HUES64 (cell line): ENCODE measurements at regions not wholly inside any gene's neighbourhood (a gene's known extent, or its start where the extent isn't known, plus 50 kb on each side); places are given as distances from the start of the nearest gene placed in this dataset.
A peak's percentile ranks its signal among the peaks of the same experiment; 100 is the strongest.
"Not testable (repeated sequence)": the region's sequence is repeated elsewhere in the genome, so short reads cannot be mapped to it uniquely, and the experiment has no call there.

ENCODE experiments used
- H3K27ac ChIP-seq: 2 replicates; pipeline ENCODE4 v1.7.0; 2013; ENCODE audit warnings: low read depth, low read length, inconsistent platforms
- H3K27me3 ChIP-seq: 2 replicates; pipeline ENCODE4 v1.6.1; 2013; ENCODE audit warnings: mild to moderate bottlenecking, low read length; ENCODE audit not compliant: insufficient read depth
- H3K36me3 ChIP-seq: 2 replicates; pipeline ENCODE4 v1.6.1; 2013; ENCODE audit warnings: mild to moderate bottlenecking, low read length; ENCODE audit not compliant: insufficient read depth
- H3K4me1 ChIP-seq: 2 replicates; pipeline ENCODE4 v1.6.1; 2013; ENCODE audit warnings: mild to moderate bottlenecking, low read length, moderate library complexity; ENCODE audit not compliant: insufficient read depth
- H3K4me3 ChIP-seq: 2 replicates; pipeline ENCODE4 v1.5.1; 2013; ENCODE audit warnings: mild to moderate bottlenecking, low read length, moderate library complexity
- H3K9ac ChIP-seq: 2 replicates; pipeline ENCODE4 v1.6.1; 2013; ENCODE audit warnings: mild to moderate bottlenecking, low read depth, low read length
- H3K9me3 ChIP-seq: 2 replicates; pipeline ENCODE4 v1.6.1; 2013; ENCODE audit warnings: low read depth, low read length; ENCODE audit not compliant: insufficient read depth
- WGBS: fragments of 150-250, 120-280 bp; methylation state at CpG from one replicate; pipeline ENCODE4 v1.1.7; 2013; ENCODE audit warnings: missing lambda C conversion rate; 5-methylcytosine and 5-hydroxymethylcytosine counted together

DNA sequence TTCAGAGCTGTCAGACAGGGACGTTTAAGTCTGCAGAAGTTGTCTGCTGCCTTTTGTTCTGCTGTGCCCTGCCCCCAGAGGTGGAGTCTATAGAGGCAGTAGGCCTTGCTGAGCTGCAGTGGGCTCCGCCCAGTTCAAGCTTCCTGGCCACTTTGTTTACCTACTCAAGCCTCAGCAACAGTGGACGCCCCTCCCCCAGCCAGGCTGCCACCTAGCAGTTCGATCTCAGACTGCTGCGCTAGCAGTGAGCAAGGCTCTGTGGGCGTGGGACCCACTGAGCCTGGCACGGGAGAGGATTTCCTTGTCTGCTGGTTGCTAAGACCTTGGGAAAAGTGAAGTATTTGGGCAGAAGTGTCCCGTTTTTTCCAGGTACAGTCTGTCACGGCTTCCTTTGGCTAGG is 59.6 kb upstream of the SMARCAD1 start:
- 20% methylated on average over 9 of the region's 9 CpGs for WGBS
- H3K27me3 ChIP-seq, H3K36me3 ChIP-seq, H3K9me3 ChIP-seq: not testable (repeated sequence)
- Histone ChIP-seq H3K4me1 (peaks cover 18% of the 10 kb centered on the region), H3K4me3 (peak overlapping the region; percentile 46), H3K9ac (peak overlapping the region; percentile 57; the same call in 1 of the 2 replicates), H3K27ac (0 out of 2 replicates have a peak overlapping the region, but pooled peaks have one; percentile 47)

DNA sequence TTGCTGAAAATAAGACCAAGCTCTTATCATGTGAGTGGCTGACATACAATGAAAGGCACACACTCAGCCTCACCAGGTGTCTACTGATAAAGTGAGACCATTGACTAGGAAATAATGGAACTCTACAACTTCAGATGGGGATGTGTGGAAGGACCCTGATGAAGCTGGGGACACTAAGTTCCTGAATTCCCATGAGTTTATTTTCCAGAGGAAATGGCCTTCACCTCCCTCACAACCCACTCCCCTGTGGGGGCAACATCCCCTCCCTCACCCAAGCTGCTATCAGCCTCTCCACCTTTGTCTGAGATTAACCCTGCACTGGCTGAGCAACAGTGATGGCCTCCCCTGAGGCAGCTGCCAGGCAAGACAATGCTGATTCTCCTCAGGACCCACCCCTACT is 55.2 kb upstream of the SMARCAD1 start:
- Histone ChIP-seq H3K9ac (no peak overlapping the region), H3K4me3 (no peak overlapping the region), H3K27me3 (no peaks in the 10 kb centered on the region), H3K9me3 (no peaks in the 10 kb centered on the region), H3K36me3 (no peaks in the 10 kb centered on the region), H3K27ac (no peak overlapping the region), H3K4me1 (0 out of 2 replicates have a peak, but pooled peaks cover 10% of the 10 kb centered on the region)

DNA sequence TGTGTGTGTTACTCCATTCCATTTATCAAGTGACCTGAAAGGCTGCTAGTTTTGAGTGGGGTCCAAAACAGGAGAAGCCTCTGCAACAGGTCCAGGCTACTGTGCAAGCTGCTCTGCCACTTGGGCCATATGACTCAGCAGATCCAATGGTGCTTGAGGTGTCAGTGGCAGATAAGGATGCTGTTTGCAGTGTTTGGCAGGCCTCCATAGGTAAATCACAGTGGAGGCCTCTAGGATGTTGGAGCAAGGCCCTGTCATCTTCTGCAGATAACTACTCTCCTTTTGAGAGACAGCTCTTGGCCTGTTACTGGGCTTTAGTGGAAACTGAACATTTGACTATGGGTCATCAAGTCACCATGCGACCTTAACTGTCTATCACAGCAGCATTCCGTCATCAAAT is 52.3 kb upstream of the SMARCAD1 start:
- 95% methylated on average over 2 of the region's 2 CpGs for WGBS
- H3K9me3 ChIP-seq, H3K4me3 ChIP-seq, H3K9ac ChIP-seq, H3K27me3 ChIP-seq, H3K27ac ChIP-seq, H3K4me1 ChIP-seq, H3K36me3 ChIP-seq: not testable (repeated sequence)

DNA sequence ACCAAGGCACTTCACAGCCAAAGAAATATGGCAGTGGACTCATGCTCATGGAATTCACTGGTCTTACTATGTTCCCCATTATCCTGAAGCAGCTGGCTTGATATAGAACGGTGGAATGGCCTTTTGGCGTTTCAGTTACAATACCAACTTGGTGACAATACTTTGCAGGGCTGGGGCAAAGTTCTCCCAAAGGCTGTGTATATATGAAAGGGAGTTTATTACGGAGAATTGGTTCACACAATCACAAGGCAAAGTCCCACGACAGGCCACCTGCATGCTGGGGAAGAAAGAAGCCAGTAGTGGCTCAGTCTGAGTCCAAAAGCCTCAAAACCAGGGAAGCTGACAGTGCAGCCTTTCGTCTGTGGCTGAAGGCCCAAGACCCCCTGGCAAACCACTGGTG is 50.8 kb upstream of the SMARCAD1 start:
- Histone ChIP-seq H3K27ac (no peak overlapping the region), H3K4me3 (no peak overlapping the region), H3K4me1 (peaks cover 10% of the 10 kb centered on the region), H3K9ac (no peak overlapping the region), H3K36me3 (no peaks in the 10 kb centered on the region), H3K27me3 (no peaks in the 10 kb centered on the region), H3K9me3 (no peaks in the 10 kb centered on the region)
- WGBS, result 95% methylated on average over 5 of the region's 5 CpGs
